GM23338 (cell line): ENCODE measurements at regions not wholly inside any gene's neighbourhood (a gene's known extent, or its start where the extent isn't known, plus 50 kb on each side); places are given as distances from the start of the nearest gene placed in this dataset.

Experiments
- ATAC-seq: fragments of 200-7000 bp; cut with Tn5 transposase; 3 replicates; pipeline ENCODE4 v1.9.1; 2020
- DNase-seq: peaks from one replicate; pipeline ENCODE4 v3.0.0-alpha.2; 2015; ENCODE audit warnings: low spot score
- H2AFZ ChIP-seq: fragments of 200-600 bp; sonication (generic); 2 replicates; pipeline ENCODE4 v1.8.0; 2016; ENCODE audit warnings: antibody characterized with exemption, mild to moderate bottlenecking, moderate library complexity
- H3F3A ChIP-seq: fragments of 200-600 bp; sonication (generic); replicated peaks from 2 replicates; pipeline ENCODE4 v1.8.0; 2017; ENCODE audit warnings: antibody characterized with exemption, mixed run types, low read depth
- H3K27ac ChIP-seq: fragments of 200-600 bp; sonication (generic); 2 replicates; pipeline ENCODE4 v1.6.1; 2016; ENCODE audit warnings: low read depth
- H3K27me3 ChIP-seq: fragments of 200-600 bp; sonication (generic); 2 replicates; pipeline ENCODE4 v1.8.0; 2016; ENCODE audit warnings: mild to moderate bottlenecking, mixed run types, moderate library complexity; ENCODE audit not compliant: insufficient read depth
- H3K36me3 ChIP-seq: fragments of 200-600 bp; sonication (generic); 2 replicates; pipeline ENCODE4 v1.8.0; 2016; ENCODE audit warnings: mild to moderate bottlenecking; ENCODE audit not compliant: insufficient read depth
- H3K4me1 ChIP-seq: fragments of 200-600 bp; sonication (generic); 2 replicates; pipeline ENCODE4 v1.8.0; 2016; ENCODE audit warnings: mild to moderate bottlenecking, moderate library complexity; ENCODE audit not compliant: insufficient read depth
- H3K4me2 ChIP-seq: fragments of 200-600 bp; sonication (generic); 2 replicates; pipeline ENCODE4 v1.7.1; 2017; ENCODE audit warnings: mixed run types
- H3K4me3 ChIP-seq: fragments of 200-600 bp; sonication (generic); 2 replicates; pipeline ENCODE4 v1.6.1; 2016; ENCODE audit warnings: mixed run types
- H3K79me2 ChIP-seq: fragments of 200-600 bp; sonication (generic); replicated peaks from 2 replicates; pipeline ENCODE4 v1.8.0; 2017; ENCODE audit warnings: mild to moderate bottlenecking; ENCODE audit not compliant: insufficient read depth
- H3K9me2 ChIP-seq: fragments of 200-600 bp; sonication (generic); 2 replicates; pipeline ENCODE4 v1.8.0; 2017; ENCODE audit not compliant: insufficient read depth
- H4K20me1 ChIP-seq: fragments of 200-600 bp; sonication (generic); replicated peaks from 2 replicates; pipeline ENCODE4 v1.8.0; 2017; ENCODE audit warnings: mild to moderate bottlenecking; ENCODE audit not compliant: insufficient read depth
- H3K27ac Mint-ChIP-seq: 2 replicates; pipeline ENCODE4 v1.8.0; 2020; ENCODE audit warnings: inconsistent platforms, mild to moderate bottlenecking, moderate library complexity, mixed read lengths
- H3K27me3 Mint-ChIP-seq: 3 replicates; pipeline ENCODE4 v1.8.0; 2022; ENCODE audit warnings: low read depth, mild to moderate bottlenecking, moderate library complexity, mixed read lengths, inconsistent platforms; ENCODE audit not compliant: insufficient read depth, poor library complexity
- H3K36me3 Mint-ChIP-seq: 3 replicates; pipeline ENCODE4 v1.8.0; 2021; ENCODE audit warnings: low read depth, mild to moderate bottlenecking, inconsistent platforms, moderate library complexity, mixed read lengths
- H3K4me1 Mint-ChIP-seq: 3 replicates; pipeline ENCODE4 v1.8.0; 2020; ENCODE audit warnings: mild to moderate bottlenecking, inconsistent platforms, mixed read lengths
- H3K4me3 Mint-ChIP-seq: 3 replicates; pipeline ENCODE4 v1.8.0; 2021; ENCODE audit warnings: moderate library complexity, mild to moderate bottlenecking, inconsistent platforms, mixed read lengths
- H3K9me3 Mint-ChIP-seq: 3 replicates; pipeline ENCODE4 v1.8.0; 2020; ENCODE audit warnings: moderate library complexity, mild to moderate bottlenecking, inconsistent platforms, mixed read lengths
- CREB1 ChIP-seq: fragments of 250-450 bp; sonication (Bioruptor Pico); IDR thresholded peaks from 2 replicates; pipeline ENCODE4 v1.5.0; 2020; ENCODE audit warnings: low read depth, mild to moderate bottlenecking, moderate library complexity
- EZH2 ChIP-seq: fragments of 200-600 bp; sonication (generic); IDR thresholded peaks from one replicate; pipeline ENCODE4 v1.8.0; 2017; ENCODE audit warnings: antibody characterized with exemption, mild to moderate bottlenecking, low read depth; ENCODE audit not compliant: unreplicated experiment
- JUNB ChIP-seq: IDR thresholded peaks from one replicate; pipeline ENCODE4 v1.6.1; 2016; ENCODE audit warnings: antibody characterized with exemption; ENCODE audit not compliant: unreplicated experiment
- NANOG ChIP-seq: IDR thresholded peaks from 2 replicates; pipeline ENCODE4 v1.6.1; 2016; ENCODE audit warnings: antibody characterized with exemption, borderline replicate concordance
- POLR2AphosphoS5 ChIP-seq: IDR thresholded peaks from 2 replicates; pipeline ENCODE4 v1.6.1; 2016; ENCODE audit warnings: antibody characterized with exemption, low read depth
- STAT1 ChIP-seq: IDR thresholded peaks from one replicate; pipeline ENCODE4 v1.6.1; 2016; ENCODE audit warnings: antibody characterized with exemption; ENCODE audit not compliant: unreplicated experiment
- ZNF114 ChIP-seq: fragments of 250-450 bp; sonication (Bioruptor Pico); IDR thresholded peaks from 2 replicates; pipeline ENCODE4 v1.5.0; 2020; ENCODE audit warnings: mild to moderate bottlenecking, moderate library complexity
- ZNF331 ChIP-seq: fragments of 250-450 bp; sonication (Bioruptor Pico); IDR thresholded peaks from 2 replicates; pipeline ENCODE4 v1.5.0; 2020; ENCODE audit warnings: low read depth, mild to moderate bottlenecking, moderate library complexity
- TF ChIP-seq, protein P1 (sequence below), 2 experiments: fragments of 200-600 bp in 1 of 2; sonication (generic) in 1 of 2; conservative IDR thresholded peaks; 2 replicates each; pipeline versions ENCODE4 v1.5.1 to v1.6.1; 2016 to 2017; ENCODE audit warnings: antibody characterized with exemption in 2 of 2, low read depth in 2 of 2, mild to moderate bottlenecking in 2 of 2, moderate library complexity in 1 of 2
- TF ChIP-seq, protein P2 (sequence below): fragments of 250-450 bp; sonication (Bioruptor Pico); IDR thresholded peaks from 2 replicates; pipeline ENCODE4 v1.5.0; 2020; ENCODE audit warnings: mild to moderate bottlenecking, moderate library complexity
- TF ChIP-seq, protein P3 (sequence below): IDR thresholded peaks from 2 replicates; pipeline ENCODE4 v1.6.1; 2016; ENCODE audit warnings: antibody characterized with exemption

DNA sequence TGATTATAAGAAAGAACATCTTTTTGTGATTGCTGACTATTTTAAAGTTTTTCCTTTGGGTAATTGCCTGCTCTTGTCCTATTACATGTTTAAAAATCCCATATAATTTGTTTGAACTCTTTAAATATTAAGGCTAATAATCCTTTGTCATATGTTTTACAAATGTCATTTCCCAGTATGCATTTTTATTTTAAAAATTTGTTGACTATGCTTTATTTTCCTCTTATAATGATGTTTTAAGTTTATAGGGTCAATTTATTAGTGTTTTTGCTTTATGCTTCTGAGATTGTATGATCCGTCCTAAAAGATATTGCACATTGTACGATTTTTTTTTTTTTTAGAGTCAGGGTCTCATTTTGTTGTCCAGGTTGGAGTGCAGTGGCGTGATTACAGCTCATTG lies 297.2 kb downstream of the RNF144B start (continued):
- TF ChIP-seq, protein P1, sequence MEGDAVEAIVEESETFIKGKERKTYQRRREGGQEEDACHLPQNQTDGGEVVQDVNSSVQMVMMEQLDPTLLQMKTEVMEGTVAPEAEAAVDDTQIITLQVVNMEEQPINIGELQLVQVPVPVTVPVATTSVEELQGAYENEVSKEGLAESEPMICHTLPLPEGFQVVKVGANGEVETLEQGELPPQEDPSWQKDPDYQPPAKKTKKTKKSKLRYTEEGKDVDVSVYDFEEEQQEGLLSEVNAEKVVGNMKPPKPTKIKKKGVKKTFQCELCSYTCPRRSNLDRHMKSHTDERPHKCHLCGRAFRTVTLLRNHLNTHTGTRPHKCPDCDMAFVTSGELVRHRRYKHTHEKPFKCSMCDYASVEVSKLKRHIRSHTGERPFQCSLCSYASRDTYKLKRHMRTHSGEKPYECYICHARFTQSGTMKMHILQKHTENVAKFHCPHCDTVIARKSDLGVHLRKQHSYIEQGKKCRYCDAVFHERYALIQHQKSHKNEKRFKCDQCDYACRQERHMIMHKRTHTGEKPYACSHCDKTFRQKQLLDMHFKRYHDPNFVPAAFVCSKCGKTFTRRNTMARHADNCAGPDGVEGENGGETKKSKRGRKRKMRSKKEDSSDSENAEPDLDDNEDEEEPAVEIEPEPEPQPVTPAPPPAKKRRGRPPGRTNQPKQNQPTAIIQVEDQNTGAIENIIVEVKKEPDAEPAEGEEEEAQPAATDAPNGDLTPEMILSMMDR (conservative IDR thresholded peaks at IDR 0.05; ENCODE audit: low read depth in 2 of 2): no peak
- TF ChIP-seq CREB1: no peak
- no peak for TF ChIP-seq NANOG
- TF ChIP-seq ZNF114: no peak
- no peak for TF ChIP-seq JUNB
- no peak for TF ChIP-seq EZH2

DNA sequence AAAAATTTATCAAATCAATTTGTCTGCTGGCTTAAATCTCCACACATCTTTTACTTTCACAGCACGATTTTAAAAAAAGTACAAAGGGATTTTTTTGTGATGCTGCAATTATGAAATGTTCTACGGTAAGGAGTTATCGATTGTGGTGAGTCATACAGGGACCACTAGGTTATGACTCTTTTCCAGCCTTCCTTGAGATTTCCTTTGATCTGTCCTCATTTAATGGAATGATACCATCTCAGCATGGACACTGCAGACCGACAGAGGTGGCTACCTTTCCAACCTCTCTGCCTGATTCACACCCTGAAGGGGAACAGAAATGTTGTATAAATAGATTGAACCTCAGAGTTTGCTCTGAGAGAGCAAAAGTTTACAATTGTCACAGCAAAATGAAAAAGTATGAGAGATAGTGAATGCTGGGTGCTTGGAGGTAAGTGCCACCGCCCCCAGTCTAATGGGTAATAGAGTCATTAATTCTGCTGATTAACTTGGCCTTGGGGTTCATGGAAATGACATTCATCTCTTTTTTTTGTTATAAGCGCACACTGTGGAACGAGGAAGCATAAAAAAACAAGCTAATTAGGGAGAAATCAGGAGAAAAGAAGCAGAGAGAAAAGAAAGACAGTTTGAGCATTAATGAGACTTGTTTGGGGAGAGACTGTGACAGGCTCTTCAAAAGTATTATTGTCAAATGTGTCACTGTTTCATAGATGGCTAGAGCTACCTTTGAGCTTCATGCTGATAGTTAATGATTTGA lies 306.0 kb downstream of the RNF144B start:
- Mint-ChIP-seq H3K27ac (no peak overlapping the region; the same call in 1 of the 2 replicates), H3K36me3 (no peaks in the 10 kb centered on the region), H3K4me3 (no peak overlapping the region), H3K4me1 (peaks cover 16% of the 10 kb centered on the region), H3K9me3 (no peaks in the 10 kb centered on the region), H3K27me3 (no peaks in the 10 kb centered on the region)
- H2AFZ ChIP-seq: peak overlapping the region; percentile 14; the same call in 1 of the 2 replicates
- no peaks in the 10 kb centered on the region for H3K79me2 ChIP-seq
- no peak overlapping the region for H3K4me3 ChIP-seq
- H3K27me3 ChIP-seq: no peaks in the 10 kb centered on the region
- no peaks in the 10 kb centered on the region for H3K36me3 ChIP-seq
- H4K20me1 ChIP-seq: no peaks in the 10 kb centered on the region
- H3K4me1 ChIP-seq: peaks cover 13% of the 10 kb centered on the region
- no peaks in the 10 kb centered on the region for H3F3A ChIP-seq
- no peak for TF ChIP-seq STAT1
- TF ChIP-seq, protein P2, sequence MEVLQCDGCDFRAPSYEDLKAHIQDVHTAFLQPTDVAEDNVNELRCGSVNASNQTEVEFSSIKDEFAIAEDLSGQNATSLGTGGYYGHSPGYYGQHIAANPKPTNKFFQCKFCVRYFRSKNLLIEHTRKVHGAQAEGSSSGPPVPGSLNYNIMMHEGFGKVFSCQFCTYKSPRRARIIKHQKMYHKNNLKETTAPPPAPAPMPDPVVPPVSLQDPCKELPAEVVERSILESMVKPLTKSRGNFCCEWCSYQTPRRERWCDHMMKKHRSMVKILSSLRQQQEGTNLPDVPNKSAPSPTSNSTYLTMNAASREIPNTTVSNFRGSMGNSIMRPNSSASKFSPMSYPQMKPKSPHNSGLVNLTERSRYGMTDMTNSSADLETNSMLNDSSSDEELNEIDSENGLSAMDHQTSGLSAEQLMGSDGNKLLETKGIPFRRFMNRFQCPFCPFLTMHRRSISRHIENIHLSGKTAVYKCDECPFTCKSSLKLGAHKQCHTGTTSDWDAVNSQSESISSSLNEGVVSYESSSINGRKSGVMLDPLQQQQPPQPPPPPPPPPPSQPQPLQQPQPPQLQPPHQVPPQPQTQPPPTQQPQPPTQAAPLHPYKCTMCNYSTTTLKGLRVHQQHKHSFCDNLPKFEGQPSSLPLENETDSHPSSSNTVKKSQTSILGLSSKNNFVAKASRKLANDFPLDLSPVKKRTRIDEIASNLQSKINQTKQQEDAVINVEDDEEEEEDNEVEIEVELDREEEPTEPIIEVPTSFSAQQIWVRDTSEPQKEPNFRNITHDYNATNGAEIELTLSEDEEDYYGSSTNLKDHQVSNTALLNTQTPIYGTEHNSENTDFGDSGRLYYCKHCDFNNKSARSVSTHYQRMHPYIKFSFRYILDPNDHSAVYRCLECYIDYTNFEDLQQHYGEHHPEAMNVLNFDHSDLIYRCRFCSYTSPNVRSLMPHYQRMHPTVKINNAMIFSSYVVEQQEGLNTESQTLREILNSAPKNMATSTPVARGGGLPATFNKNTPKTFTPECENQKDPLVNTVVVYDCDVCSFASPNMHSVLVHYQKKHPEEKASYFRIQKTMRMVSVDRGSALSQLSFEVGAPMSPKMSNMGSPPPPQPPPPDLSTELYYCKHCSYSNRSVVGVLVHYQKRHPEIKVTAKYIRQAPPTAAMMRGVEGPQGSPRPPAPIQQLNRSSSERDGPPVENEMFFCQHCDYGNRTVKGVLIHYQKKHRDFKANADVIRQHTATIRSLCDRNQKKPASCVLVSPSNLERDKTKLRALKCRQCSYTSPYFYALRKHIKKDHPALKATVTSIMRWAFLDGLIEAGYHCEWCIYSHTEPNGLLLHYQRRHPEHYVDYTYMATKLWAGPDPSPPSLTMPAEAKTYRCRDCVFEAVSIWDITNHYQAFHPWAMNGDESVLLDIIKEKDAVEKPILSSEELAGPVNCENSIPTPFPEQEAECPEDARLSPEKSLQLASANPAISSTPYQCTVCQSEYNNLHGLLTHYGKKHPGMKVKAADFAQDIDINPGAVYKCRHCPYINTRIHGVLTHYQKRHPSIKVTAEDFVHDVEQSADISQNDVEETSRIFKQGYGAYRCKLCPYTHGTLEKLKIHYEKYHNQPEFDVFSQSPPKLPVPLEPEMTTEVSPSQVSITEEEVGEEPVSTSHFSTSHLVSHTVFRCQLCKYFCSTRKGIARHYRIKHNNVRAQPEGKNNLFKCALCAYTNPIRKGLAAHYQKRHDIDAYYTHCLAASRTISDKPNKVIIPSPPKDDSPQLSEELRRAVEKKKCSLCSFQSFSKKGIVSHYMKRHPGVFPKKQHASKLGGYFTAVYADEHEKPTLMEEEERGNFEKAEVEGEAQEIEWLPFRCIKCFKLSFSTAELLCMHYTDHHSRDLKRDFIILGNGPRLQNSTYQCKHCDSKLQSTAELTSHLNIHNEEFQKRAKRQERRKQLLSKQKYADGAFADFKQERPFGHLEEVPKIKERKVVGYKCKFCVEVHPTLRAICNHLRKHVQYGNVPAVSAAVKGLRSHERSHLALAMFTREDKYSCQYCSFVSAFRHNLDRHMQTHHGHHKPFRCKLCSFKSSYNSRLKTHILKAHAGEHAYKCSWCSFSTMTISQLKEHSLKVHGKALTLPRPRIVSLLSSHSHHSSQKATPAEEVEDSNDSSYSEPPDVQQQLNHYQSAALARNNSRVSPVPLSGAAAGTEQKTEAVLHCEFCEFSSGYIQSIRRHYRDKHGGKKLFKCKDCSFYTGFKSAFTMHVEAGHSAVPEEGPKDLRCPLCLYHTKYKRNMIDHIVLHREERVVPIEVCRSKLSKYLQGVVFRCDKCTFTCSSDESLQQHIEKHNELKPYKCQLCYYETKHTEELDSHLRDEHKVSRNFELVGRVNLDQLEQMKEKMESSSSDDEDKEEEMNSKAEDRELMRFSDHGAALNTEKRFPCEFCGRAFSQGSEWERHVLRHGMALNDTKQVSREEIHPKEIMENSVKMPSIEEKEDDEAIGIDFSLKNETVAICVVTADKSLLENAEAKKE: no peak
- TF ChIP-seq POLR2AphosphoS5: no peak
- TF ChIP-seq ZNF331 (CRISPR knock-in tag): no peak
- TF ChIP-seq EZH2: no peak
- TF ChIP-seq, protein P3, sequence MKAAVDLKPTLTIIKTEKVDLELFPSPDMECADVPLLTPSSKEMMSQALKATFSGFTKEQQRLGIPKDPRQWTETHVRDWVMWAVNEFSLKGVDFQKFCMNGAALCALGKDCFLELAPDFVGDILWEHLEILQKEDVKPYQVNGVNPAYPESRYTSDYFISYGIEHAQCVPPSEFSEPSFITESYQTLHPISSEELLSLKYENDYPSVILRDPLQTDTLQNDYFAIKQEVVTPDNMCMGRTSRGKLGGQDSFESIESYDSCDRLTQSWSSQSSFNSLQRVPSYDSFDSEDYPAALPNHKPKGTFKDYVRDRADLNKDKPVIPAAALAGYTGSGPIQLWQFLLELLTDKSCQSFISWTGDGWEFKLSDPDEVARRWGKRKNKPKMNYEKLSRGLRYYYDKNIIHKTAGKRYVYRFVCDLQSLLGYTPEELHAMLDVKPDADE: no peak
- no peak for TF ChIP-seq CREB1
- DNase-seq (no peak), ATAC-seq (no peak)
- no peak overlapping the region for H3K27ac ChIP-seq
- H3K9me2 ChIP-seq: no peaks in the 10 kb centered on the region
- no peak overlapping the region for H3K4me2 ChIP-seq
